ENCODE measurements at regions not wholly inside any gene's neighbourhood (a gene's known extent, or its start where the extent isn't known, plus 50 kb on each side); places are given as distances from the start of the nearest gene placed in this dataset.

GRCh38 chr10:80986596-80986995 is 448.9 kb downstream of the SH2D4B start:
- H3K4me3 ChIP-seq (ENCODE audit: low read depth, low read length), result no peak overlapping the region
- TF ChIP-seq CTCF (IDR thresholded peaks at IDR 0.05; ENCODE audit: low read depth, low read length), result no peak

- no peak overlapping the region for H3K4me3 ChIP-seq (ENCODE audit: low read depth, low read length)
- no peak for TF ChIP-seq CTCF (IDR thresholded peaks at IDR 0.05; ENCODE audit: low read depth, low read length)
These were observed 451.1 kb downstream of the SH2D4B start for GRCh38 chr10:80988755-80989154.

DNA sequence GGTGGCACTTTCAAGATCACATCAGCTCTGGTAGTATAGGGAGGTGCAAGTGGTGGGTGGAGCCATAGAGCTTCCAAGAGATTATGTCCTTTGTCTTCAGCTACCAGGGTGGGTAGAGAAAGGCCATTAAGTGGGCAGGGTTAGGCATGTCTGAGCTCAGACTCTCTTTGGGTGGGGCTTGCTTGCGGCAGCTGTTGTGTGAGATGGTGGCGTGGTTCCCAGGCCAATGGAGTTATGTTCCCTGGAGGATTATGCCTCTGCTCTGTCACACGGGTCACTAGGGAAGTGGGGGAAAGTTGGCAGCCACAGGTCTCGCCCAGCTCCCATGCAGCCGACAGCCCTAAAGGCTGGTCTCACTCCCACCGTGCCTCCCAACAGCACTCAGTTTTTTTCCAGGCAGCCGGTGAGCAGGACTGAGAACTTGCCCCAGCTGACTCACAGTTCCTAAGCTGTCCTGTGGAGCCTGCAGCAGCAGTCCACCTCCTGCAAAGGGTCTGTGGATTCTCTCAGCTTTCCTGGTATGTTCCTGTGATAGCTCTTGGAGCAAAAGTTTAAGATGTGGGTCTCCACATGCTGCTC is 459.0 kb downstream of the SH2D4B start:
- H3K4me3 ChIP-seq (ENCODE audit: low read depth, low read length), result no peak overlapping the region
- no peak for TF ChIP-seq CTCF (IDR thresholded peaks at IDR 0.05; ENCODE audit: low read depth, low read length)

DNA sequence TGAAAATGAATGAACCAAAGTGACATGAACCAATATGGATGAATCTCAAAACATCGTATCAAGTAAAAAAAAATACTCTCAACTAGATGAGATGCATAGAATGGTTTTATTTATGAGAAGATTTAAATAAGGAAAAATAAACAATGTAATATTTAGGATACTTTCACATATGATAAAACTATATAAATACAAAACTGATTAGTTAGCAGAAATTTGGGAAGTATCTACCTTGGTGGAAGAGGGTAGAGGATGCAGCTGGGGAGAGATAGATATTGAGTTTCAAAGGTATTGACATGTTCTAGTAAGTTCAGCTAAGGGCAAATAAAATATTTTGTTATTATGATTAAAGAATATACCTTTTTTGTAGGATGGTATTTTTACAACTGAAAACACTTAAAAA is 463.1 kb downstream of the SH2D4B start:
- no peak for TF ChIP-seq CTCF (IDR thresholded peaks at IDR 0.05; ENCODE audit: low read depth, low read length)
- no peak overlapping the region for H3K4me3 ChIP-seq (ENCODE audit: low read depth, low read length)

DNA sequence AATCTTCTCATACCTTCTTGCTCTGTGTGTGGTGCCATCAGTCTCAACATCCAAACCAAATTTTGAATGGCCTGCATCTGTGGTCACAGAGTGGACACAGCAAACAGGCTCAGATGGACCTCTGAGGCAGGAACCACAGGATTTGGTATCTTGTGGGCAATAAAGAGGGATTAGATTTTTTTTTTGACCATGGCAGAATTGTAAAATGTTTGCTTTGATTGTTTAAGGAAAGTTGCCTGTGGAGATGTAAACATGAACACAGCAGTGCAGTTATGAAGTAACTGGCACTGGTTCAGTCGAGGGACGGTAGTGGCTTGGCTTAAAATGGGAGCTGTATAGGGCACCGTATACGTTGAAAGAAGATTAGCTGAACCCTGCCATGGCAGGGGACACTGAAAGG is 464.7 kb downstream of the SH2D4B start:
- H3K4me3 ChIP-seq (ENCODE audit: low read depth, low read length), result no peak overlapping the region
- TF ChIP-seq CTCF (IDR thresholded peaks at IDR 0.05; ENCODE audit: low read depth, low read length), result no peak

DNA sequence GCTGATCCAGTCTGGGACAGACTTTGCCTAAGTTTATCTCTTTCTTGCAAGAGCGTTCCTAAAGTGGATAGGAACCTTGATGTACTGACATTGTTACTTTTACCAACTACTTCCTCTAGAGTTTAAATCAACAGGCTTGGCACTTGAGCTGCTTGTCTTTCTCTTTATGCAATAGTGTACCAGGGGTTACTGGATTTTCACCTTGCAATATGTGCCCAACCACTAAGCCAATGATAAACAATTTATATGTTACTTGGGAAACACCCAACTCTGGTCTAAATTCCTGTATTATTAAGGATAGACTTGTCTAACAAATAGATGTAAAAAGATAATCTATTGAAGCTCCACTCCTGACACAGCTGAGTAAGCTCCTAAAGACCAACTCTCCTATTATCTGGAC is 470.2 kb downstream of the SH2D4B start:
- H3K4me3 ChIP-seq (ENCODE audit: low read depth, low read length), result no peak overlapping the region
- TF ChIP-seq CTCF (IDR thresholded peaks at IDR 0.05; ENCODE audit: low read depth, low read length), result no peak

DNA sequence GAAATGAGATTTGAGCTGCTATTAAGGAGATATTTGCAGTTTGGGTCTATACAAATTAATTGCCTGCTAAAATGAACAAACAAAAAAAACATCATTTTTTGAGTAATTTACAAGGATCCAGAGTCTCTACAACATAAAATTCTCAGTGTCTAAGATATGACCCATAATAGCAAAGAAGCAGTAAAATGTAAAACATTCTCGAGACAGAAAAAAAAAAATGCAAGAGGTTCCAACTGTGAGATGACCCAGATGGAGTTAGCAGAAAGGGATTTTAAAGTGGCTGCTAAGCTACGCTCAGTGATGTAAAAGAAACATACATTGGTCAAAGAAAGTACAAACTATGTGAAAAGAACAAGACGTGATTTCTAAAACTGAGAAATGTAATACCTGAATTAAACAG is 471.0 kb downstream of the SH2D4B start:
- H3K4me3 ChIP-seq (ENCODE audit: low read depth, low read length), result no peak overlapping the region
- TF ChIP-seq CTCF (IDR thresholded peaks at IDR 0.05; ENCODE audit: low read depth, low read length), result no peak

All from WI38 (cell line).